ENCODE measurements at regions not wholly inside any gene's neighbourhood (a gene's known extent, or its start where the extent isn't known, plus 50 kb on each side); places are given as distances from the start of the nearest gene placed in this dataset.

DNA sequence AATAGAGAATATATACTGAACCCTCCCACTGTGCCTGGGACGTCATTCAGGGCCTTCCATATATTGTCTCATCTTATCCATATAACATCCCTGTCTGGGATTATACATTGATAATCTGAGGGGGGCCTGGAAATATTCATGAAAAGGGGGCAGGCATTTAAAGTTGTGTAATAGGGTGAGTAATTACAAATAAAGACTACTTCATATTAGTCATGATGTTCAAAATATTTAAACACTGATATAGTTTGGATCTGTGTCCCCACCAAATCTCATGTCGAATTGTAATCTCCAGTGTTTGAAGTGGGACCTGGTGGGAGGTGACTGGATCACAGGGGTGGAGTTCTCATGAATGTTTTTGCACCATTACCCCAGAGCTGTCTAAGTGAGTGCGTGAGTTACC lies 97.8 kb downstream of the AQP9 start:
- no peak for DNase-seq (ENCODE audit: low read depth in 3 of 3)

DNA sequence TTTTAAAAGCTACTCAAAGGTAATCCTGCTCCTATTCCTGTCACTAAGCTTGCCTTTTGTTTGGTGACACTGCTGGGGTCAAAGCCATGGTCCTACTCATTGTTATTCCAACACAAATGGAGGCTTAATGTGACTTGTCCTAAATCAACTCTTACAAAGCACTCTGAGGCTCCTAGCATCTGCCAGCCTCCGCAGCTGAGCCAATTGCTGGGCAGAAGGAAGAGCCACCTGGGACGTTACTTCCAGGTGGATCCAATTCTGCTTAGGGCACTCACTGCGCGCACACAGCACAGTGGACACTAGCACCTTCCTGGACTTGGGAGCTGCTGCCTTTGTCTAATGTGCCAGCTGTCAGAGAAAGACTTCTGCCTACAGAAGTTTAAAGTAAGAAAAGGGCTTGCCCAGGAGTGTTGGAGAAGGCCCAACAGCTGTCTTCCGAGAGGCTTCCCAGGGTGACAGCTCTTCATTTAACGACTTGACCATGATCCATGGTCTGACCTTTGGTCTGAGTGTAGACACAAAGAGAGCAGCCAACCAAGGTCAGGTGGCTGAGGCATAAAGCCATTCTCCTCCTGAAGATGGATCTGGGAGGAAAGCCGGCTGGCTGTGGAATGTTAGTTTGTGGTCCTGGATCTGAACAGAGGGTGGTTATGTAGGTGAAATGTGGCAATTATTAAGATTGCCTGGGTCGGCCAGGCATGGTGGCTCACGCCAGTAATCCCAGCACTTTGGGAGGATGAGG lies 102.2 kb downstream of the AQP9 start:
- no peak for DNase-seq (ENCODE audit: low read depth in 3 of 3)

DNA sequence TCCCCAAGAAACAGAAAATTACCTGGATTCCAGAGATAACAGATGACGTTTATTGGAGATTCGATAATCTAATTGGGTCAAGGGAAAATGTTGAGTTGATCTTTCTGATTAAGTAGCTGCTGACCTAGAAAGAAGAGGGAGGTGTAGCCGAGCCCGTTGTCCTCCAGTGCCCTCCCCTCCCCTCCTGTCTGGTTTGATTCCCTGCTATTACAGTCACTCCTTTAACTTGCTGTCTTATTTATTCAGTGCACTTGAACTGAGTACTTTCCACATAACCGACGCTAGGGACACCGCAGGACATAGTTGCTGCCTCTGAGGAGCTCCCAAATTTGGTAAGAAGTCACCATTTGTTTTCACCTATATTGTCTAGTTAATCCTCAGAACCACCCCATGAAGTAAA lies 103.7 kb downstream of the AQP9 start:
- no peak for DNase-seq (ENCODE audit: low read depth in 3 of 3)

DNA sequence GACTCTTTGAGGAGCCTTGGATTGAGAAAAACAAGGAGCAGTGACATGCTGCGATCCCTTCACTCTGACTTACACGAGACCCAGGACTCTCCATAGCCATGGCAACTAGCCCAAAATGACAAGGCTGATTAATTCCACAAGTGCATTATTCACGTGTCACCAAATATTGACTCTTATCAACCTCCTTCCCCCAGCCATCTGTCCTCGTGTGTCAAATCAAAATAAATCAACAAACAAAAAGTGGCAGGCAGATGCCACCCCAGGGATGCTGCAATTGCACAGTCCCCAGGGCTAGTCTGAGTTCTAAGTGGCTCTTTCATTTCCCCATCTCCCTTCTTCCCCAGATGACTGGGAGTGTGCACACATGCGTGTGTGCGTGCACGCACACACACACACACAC lies 104.9 kb downstream of the AQP9 start:
- DNase-seq (ENCODE audit: low read depth in 3 of 3), result no peak

DNA sequence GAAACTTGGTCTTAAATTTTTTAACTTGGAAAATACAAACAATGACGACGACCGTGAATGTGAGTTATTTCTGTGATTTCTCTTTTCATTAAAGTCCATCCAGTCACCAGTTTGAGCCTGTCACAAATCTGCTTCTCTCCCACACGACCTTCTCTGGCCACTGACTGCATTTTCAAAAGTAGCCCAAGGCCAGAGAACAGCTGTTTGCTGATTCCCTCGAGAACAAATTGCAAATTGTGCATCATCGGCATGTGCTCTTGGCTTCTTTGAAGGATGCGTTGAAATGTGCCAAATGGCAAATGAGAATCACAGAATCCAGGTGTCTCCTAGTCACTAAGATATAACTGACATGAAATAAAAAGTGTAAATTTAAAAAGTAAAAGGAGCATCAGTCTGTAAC lies 106.4 kb downstream of the AQP9 start:
- no peak for DNase-seq (ENCODE audit: low read depth in 3 of 3)

DNA sequence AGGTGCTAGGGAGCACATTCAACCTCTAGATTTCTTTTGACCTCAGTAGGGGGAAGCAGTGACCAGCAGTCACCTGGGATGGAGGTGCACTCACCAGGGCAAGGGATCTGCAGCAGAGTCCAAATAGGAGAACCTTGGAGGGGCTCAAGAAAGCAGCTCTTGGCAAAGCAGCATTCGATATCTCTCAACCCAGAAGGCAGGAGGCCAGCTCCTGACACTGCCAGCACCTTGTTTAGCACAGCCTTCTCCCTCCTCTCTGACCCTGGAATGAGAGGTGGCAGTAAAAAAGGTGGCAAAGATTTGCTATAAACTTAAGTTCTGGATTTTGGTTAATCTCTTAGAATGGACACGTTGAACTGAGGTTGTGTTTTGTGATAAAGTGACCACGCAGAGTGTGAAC lies 107.9 kb downstream of the AQP9 start:
- no peak for DNase-seq (ENCODE audit: low read depth in 3 of 3)

DNA sequence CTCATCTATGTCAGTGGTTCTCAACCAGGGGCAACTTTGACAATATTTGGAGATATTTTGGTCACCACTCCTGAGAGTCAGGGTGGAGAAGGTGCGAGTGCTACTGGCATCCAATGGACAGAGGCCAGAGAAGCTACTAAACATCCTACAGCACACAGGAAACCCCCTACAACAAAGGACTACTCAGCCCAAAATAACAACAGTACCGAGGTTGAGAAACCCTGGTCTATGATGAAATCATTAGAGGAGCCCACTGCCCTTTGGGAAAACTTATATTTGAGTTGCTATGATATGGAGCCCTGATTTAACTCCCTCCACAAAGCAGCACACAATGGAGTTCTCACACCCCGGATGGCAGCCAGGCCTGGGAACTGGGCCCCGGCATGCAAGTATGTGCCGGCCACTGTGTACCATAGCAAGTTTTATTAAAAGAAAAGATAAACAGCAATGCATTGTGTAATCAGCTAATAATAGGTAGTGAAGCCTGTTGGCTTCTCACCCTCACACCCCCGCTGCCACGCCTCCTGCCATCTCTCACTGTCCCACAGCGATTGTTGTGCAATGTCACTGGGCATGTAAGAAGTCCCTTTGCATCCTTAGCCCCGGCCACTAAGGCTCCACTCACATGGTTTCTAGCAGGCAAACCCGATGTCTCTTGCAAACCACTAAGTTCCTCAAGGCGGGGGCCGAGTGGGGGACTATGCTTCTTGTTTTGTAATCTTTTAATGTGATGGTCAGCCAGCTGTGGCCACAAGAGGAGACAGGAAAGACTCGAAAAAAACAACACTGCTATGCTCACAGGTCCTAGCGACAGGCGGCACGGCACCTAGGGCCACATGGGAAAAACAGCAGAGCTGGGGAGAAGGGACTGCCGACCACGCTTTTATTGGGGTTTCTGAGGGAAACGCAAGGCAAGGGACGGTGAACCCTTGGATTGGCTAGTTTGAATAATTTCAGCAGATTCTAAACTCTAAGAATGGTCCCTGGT lies 110.0 kb downstream of the AQP9 start:
- DNase-seq (ENCODE audit: low read depth in 3 of 3), result no peak

DNA sequence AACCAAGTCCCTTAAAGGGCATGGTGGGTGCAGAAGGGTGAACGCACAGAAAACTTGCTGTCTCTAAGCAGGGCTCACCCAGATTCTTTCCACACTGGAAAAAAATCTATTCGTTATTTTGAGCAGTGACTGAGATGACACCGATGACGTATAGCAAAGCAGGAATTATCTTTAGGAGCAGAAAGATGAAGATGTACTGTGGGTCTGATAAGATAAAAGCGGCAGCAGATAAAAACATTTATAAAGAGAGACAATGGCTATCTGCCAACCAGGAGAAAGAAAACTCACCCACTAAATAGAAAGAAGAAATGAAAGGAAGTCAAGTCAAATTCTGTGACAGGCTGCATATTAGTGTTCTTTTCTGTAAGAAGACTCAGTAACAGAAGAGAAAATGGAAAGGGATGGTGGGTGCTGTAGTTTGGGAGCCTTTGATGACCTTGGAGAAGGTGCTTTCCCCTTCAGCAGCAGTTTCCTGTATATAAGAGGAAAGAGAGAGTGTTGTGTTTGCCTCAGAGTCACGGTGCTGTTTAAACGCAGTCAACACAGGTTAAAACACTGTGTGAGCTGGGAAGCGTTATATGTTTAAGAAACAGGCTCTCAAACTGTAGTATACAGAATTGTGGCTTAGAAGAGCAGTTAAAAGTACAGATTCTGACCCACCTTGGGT lies 111.6 kb downstream of the AQP9 start:
- no peak for DNase-seq (ENCODE audit: low read depth in 3 of 3)

DNA sequence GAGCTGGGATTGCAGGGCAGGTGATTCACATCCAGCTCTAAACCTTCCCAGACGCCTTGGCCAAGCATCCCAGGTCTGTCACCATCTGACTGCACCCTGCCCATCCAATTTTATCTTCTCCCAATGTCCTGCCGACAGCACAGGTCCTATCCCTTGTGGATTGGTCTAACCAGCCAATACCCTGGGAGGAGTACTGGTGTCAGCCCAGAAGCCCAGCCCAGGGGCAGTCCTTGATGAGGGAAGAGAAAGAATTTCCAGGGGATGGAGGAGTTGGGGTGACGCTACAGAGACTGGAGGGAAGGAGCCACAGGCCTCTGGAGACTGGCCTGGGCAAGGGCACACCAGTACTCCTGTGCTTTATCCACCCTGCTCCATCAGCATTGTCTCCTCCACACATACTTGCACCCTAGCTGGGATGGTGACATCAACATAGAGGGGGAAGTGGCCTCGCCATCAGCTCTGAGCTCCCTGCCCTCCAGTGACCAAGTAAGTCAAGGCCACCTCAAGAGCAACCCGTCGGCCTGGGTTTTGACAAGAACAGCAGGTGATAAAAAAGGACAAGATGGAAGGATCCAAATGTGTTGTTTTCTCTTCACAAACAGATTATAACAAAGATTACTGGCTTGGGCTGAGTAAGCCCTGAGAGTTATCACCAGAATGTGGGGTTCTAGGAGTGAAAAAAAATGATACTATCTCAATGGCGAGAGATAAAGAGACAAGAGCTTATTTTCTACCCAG lies 114.6 kb downstream of the AQP9 start:
- DNase-seq (ENCODE audit: low read depth in 3 of 3), result no peak

DNA sequence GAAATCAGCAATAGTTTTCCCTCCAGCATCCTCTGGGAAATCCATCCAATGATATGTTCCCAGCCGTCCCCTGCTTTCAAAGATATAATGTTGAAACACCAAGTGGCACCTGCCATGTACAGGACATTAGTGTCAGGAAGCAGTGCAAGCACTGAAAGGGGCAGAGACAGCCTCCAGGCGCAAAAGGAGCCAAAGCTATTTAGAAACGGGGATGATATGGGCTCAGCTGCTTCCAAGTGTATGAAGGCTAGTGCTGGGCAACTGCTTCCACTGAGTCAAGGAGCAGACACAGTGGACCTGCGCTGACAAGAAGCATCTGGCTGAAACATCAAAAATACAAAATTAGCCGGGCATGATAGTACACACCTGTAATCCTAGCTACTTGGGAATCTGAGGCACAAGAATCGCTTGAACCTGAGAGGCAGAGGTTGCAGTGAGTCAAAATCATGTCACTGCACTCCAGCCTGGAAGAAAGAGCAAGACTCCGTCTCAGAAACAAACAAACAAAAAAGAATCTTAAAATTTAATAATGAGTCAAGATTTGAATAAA lies 119.7 kb downstream of the AQP9 start:
- no peak for DNase-seq (ENCODE audit: low read depth in 3 of 3)

DNA sequence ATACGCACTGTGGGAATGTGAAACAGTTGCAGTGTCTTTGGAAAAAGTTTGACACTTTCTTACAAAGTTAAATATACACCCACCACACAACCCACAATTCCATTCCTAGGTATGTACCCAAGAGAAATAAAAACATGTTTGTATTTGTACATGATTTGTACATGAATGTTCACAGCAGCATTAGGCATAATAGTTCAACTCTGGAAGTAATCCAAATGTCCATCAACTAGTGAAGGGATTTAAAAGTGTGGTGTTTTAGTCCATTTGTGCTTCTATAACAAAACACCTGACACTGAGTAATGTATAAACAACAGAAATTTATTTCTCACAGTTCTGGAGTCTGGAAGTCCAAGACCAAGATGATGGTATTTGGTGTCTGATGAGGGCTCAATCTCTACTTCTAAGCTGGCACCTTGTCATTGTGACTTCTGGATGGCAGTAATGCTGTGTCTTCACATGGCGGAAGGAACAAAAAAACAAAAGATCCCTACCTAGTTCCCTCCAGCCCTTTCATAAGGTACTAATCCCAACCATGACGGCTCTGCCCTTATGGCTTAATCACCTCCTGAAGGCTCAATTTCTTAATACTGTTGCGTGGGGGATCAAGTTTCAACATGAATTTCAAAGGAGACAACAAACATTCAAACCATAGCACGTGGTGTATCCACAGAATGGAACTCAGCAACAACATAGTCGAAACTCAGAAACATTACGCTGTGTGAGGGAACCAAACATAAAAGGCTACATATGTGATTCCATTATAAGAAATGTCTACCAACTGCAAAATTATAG lies 120.5 kb downstream of the AQP9 start:
- no peak for DNase-seq (ENCODE audit: low read depth in 3 of 3)

DNA sequence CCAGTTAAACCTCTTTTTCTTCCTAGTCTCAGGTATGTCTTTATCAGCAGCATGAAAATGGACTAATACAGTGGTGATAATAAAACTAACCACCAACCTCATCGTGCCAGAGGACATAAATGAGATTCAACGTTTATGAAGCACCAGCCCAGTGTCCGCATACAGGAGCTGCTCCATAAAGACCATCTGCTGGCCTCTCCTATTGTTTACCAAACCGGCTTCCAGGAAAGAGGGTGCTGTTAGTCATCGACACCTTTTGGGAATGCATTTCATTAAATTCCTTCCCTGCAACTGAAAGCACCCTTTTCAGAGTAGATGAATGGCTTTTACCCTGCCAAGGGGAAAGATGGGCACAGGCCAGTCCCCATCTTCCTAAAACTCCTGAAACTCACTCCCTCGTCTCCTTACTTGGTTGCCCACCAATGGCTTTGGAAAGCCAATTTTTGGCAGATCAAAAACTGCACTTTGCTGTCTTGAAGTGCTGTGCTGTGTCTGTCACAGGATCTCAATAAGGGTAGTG lies 122.1 kb downstream of the AQP9 start:
- no peak for DNase-seq (ENCODE audit: low read depth in 3 of 3)

DNA sequence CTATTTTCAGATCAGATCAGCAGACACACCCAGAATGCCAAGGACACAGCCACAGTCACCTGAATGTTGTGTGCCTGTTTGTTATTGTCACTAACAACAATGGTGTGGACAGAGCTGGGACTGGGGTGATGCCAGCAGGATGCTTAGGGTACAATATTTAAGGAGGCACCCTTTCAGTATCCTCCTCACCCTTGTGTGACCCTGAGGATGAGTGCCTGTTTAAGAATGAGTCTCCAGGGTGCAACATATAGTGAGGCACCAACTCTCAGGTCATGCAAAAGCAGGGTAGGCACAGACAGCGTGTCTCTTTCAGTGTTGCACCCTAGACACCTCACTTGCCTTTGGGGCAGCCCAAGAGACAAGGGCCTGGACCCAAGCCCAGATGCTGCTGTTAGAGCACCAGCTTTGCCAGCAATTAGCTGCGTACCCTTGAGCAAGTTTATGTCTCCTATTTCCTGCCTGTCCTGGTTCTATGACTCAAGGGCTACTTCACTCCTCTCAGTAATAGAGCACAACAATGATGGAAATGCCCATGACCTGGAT lies 122.6 kb downstream of the AQP9 start:
- no peak for DNase-seq (ENCODE audit: low read depth in 3 of 3)

DNA sequence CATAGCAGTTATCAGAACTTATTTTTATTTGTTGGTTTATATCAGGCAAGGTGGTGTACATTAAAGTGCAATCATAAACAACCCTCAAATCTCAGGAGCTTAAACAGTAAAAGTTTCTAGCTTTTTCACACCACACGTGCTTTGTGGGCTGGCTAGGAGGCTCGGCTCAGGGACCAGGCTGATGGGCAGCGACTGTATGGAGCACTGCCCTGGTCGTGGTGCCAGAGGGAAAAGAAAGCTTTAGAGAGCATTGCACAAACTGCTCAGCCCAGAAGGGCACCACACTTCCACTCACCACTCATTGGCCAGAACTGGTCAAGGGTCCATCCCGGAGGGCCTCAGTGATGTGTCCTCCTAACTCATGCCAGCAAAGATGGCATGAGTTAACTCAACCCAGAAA lies 123.2 kb downstream of the AQP9 start:
- no peak for DNase-seq (ENCODE audit: low read depth in 3 of 3)

DNA sequence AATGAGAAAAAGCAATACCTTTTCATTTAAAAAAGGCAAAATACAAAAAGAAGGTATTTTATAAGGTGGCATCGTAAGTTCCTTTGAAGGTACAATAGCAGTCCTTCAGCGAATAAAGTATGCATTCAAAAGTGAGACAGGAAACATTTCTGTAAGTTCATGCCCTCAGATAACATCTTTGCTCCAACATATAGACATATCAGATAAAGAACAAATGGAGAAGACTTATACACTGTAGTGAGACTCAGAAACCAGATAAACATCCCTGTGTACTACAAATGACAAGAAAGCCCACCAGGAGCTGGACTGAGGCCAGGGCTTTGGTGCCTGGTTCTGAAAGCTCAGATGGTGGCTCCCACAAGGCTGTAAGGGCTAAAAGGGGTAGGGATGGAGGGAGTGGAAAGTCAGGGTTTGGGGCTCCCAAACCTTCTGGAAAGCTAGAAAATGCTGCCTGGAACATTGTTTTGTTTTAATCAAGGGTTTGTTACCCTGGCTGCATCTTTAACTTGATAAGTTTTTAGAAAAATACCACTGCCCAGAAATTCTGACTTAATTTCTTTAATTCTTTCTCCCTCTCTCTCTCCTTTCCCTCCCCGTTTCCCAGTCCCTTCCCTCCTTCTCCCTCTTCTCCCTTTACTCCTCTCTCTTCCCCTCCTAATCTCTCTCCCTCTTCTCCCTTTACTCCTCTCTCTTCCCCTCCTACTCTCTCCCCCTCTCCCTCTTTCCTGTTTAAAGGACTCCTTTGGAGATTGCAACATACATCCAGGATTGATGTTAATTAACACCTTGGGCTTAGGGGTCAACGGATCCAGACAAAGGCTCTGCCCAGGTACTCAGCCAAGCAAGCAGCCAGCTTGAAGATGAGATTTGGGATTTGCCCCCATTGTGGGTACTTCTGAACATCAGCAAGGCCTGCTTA lies 126.1 kb downstream of the AQP9 start:
- no peak for DNase-seq (ENCODE audit: low read depth in 3 of 3)

DNA sequence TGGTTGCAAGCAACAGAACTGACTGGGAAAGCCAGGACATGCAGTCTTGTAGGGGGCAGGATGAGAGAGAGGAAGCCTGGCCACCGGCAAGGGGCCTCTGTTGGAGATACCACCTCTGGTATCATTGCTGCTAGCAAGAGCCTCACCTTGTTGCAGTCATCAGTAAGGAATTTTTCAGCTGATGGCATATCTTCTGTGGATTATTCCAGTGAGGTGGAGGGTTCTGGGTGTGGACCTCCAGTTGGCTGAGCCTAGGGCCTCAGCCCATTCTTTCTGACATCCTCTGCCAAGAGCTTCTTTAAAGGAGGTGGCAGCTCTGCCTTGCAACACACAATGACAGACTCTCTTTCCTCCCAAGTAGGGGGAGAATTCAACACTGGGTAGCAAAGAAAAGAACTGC lies 128.9 kb downstream of the AQP9 start:
- DNase-seq (ENCODE audit: low read depth in 3 of 3), result no peak

DNA sequence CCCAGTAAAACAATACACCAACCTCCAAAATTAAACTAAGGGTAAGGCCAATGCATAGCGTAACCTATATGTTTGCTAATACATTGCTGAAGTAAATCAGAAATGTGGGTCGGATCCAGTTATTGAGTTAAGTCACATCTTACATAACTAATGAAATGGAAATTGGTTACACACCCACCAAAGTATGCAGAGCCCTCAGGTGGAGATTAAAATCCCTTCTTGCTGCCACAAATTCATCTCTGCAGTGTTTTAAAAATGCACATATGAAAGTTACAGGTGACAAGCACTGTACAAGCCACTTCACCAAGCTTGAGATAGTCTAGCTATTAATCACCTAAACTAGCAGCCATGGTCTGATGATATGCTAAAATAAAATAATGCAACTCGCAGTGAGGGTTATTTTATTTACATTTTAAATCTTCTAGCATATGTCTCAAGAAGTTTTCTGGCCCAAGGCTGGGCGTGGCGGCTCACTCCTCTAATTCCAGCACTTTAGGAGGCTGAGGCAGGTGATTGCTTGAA lies 130.6 kb downstream of the AQP9 start:
- DNase-seq (ENCODE audit: low read depth in 3 of 3), result no peak

DNA sequence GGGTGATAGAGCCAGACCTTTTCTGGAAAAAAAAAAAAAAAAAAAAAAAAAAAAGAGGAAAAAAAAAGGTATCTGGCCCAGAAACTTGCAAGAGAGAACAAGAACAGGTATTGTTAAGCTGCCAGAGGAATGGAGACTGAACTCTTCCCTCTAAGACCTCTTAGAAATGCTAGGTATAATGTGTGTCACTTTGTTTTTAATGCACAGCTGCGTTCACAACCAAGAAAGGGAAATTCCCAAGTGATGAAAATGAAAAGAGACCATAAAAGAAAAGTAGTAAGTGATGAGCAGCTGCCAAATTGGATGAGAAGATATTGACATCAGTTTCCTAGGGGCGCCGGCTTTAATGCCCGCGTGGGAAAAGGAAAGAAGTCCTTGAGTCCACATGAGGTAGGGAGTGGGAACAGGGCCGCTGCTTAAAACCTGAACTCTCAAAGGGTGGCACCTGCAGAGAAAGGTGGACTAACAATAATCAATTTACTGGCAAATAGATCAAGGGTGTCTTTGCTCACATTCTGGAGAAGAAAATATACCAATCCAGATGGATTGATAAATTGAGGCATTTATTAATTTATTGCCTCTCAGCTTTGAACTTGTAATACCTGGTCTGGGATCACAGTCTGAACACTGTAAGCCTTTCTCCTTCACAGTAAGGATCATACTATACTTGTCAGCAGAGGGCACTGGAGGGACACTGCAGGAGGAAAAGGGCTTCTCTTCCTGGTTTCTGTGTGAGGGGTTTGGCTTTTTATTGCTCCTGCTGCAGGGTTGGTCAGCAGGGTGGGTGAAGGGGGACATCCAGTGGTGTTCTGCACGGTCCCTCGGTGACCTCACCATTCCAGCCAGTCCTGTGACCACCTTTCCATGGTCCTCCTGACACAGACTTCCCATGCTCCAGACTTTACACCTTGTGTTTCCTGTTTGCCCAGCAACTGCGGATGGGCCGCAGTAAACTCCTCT lies 131.6 kb downstream of the AQP9 start:
- no peak for DNase-seq (ENCODE audit: low read depth in 3 of 3)

All from stimulated activated CD4-positive, alpha-beta T cell treated with anti-CD3 and anti-CD28 coated beads, TNF-alpha, amount 100 ng/mL, for 24 hours (primary cell).